OCI-LY3 (cell line): ENCODE measurements at regions not wholly inside any gene's neighbourhood (a gene's known extent, or its start where the extent isn't known, plus 50 kb on each side); places are given as distances from the start of the nearest gene placed in this dataset.

Experiments used
- EZH2phosphoT487 ChIP-seq: fragments of 200-600 bp; shearing (Covaris generic); IDR thresholded peaks from 2 replicates; pipeline ENCODE4 v1.6.1; 2018; ENCODE audit warnings: antibody characterized with exemption, mixed run types, low read depth
- TF ChIP-seq, protein P1 (sequence below): fragments of 200-600, 300-600 bp; sonication (generic); IDR thresholded peaks from 2 replicates; pipeline ENCODE4 v1.5.1; 2014; ENCODE audit warnings: antibody characterized with exemption, low read length, low read depth

DNA sequence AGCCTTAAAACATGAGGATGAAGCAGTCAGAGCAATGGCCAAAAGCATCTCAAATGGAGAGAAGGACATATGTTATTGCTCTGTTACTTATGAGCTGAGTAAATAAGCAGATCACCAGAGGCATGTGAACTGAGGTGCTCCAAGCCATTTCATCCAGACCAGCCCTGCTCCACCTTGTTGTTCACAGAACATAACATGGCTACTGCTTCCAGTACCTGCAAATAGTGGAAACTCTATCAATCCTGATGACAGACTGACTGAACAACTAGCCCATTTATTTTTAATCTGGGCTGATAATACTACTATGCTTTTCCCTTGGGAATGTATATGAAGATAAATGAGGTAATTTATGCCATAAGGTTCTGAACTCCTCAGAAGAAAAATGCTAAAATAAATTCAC lies 1164.7 kb downstream of the FAM181B start:
- TF ChIP-seq, protein P1, sequence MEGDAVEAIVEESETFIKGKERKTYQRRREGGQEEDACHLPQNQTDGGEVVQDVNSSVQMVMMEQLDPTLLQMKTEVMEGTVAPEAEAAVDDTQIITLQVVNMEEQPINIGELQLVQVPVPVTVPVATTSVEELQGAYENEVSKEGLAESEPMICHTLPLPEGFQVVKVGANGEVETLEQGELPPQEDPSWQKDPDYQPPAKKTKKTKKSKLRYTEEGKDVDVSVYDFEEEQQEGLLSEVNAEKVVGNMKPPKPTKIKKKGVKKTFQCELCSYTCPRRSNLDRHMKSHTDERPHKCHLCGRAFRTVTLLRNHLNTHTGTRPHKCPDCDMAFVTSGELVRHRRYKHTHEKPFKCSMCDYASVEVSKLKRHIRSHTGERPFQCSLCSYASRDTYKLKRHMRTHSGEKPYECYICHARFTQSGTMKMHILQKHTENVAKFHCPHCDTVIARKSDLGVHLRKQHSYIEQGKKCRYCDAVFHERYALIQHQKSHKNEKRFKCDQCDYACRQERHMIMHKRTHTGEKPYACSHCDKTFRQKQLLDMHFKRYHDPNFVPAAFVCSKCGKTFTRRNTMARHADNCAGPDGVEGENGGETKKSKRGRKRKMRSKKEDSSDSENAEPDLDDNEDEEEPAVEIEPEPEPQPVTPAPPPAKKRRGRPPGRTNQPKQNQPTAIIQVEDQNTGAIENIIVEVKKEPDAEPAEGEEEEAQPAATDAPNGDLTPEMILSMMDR: no peak
- no peak for TF ChIP-seq EZH2phosphoT487
